GM12864 (cell line): ENCODE measurements at regions not wholly inside any gene's neighbourhood (a gene's known extent, or its start where the extent isn't known, plus 50 kb on each side); places are given as distances from the start of the nearest gene placed in this dataset.

ENCODE experiments used
- DNase-seq: peaks from one replicate; pipeline ENCODE4 v3.0.0-alpha.2; 2011; ENCODE audit warnings: low read depth
- H3K4me3 ChIP-seq: 2 replicates; pipeline ENCODE4 v1.5.1; 2011; ENCODE audit warnings: mild to moderate bottlenecking, low read depth, low read length, control low read depth
- TF ChIP-seq, protein P1 (sequence below): IDR thresholded peaks from 2 replicates; pipeline ENCODE4 v1.5.1; 2011; ENCODE audit warnings: low read depth, mild to moderate bottlenecking, moderate library complexity, low read length, control low read depth, inconsistent platforms; ENCODE audit errors: missing control alignments

DNA sequence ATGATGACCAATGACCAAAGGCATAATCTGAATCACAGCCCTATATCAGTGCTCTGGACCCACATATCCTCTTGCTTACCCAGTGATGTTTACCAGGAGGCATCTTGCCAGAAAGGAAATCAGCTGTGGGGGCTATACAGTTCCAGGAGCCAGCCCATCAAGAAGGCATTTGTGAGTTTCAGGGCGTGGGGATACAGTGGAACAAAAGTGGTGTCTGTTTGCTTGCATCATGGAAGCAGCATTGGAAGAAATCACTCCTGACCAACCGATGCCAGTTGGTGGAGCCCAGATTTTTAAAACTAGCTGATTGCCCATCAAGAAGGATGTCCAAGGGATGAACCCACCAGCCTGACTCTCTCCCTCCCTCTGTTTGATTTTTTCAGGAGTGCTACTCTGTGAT lies 106.5 kb upstream of the EGFLAM start:
- TF ChIP-seq, protein P1, sequence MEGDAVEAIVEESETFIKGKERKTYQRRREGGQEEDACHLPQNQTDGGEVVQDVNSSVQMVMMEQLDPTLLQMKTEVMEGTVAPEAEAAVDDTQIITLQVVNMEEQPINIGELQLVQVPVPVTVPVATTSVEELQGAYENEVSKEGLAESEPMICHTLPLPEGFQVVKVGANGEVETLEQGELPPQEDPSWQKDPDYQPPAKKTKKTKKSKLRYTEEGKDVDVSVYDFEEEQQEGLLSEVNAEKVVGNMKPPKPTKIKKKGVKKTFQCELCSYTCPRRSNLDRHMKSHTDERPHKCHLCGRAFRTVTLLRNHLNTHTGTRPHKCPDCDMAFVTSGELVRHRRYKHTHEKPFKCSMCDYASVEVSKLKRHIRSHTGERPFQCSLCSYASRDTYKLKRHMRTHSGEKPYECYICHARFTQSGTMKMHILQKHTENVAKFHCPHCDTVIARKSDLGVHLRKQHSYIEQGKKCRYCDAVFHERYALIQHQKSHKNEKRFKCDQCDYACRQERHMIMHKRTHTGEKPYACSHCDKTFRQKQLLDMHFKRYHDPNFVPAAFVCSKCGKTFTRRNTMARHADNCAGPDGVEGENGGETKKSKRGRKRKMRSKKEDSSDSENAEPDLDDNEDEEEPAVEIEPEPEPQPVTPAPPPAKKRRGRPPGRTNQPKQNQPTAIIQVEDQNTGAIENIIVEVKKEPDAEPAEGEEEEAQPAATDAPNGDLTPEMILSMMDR: no peak
- no peak for DNase-seq
- no peak overlapping the region for H3K4me3 ChIP-seq

DNA sequence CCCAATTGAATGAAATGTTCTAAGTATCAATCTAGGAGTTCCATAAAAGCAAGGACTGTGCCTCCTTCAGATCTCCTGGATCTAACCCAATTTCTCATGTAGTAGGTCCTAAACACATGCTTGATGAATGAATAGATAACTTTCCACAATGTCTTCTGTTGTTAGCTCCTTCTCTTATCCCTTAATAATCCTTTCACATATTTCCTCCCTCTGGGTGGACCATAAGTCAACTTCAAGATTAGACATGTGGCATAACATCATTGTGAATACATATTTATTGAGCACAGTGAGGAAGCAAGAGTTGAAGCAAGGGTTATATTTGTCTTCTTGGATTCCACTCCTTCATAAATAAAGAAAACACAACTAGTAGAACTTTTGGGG lies 108.6 kb upstream of the EGFLAM start:
- H3K4me3 ChIP-seq: no peak overlapping the region
- TF ChIP-seq, protein P1: no peak
- no peak for DNase-seq

DNA sequence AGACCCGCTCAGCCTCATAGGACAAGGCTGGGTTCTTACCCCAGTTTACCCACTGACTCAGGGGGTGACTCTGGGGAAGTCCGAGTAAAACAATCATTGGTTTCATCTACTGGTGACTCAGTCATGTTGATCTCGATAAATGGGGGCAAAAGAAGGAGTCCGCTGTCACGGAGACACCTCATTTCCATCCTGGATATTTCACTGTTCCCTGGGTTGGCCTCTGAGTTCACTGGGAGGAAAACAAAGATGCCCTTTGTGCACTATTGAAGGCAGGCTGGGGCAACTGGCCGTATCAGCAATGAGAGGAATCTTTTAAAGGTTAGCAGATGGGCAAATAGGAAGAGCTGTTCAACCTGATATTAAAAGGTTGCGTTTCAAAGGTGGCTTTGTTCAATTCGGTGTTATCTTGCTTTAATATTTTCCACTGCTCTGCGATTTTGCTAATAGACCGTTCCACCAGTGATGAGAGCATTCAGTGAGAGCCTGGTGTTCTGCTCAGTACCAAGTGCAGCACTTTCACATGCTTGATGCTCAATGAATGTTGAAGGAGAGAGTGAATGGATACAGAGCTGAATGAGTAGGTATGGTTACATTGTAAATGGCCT lies 110.2 kb upstream of the EGFLAM start:
- no peak overlapping the region for H3K4me3 ChIP-seq
- DNase-seq: no peak
- TF ChIP-seq, protein P1: no peak

DNA sequence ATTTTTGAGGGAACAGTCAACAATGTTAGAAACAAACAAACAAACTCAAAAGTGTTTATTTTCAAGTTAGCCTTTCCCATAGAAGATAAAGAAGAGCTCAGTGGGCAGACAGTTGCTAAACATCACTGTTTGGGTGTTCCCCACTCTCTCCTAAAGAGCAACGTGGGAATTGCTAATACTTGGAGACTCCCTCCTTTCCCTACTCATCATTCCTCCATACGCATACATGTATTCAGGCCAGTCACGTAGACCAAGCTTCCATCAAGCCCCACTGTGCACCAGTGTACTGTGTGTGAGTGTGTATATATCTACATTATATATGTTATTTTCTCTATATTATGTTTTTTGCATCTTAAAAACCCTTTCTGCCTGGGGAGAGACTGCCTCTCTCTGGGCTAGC lies 115.0 kb upstream of the EGFLAM start:
- no peak for DNase-seq
- TF ChIP-seq, protein P1: no peak
- no peak overlapping the region for H3K4me3 ChIP-seq

DNA sequence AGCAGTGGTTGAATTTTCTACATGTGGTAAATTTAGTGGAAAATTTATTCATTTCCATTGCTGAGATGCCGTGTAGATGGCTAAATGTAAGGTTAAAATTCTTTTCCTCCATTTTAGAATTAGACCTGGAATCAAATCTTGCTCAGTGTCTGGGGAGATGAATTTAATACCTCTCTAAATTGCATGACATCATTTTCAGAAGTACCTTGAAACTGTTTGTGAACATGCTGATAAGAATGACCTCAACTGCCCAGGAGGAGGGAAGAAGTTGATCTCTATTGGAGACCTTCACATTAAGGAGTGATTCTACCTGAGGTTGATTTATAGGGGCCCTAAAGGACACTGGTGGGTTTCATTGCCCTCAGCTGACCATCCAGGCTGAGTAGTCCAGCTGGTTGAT lies 116.7 kb upstream of the EGFLAM start:
- TF ChIP-seq, protein P1: no peak
- DNase-seq: no peak
- no peak overlapping the region for H3K4me3 ChIP-seq

DNA sequence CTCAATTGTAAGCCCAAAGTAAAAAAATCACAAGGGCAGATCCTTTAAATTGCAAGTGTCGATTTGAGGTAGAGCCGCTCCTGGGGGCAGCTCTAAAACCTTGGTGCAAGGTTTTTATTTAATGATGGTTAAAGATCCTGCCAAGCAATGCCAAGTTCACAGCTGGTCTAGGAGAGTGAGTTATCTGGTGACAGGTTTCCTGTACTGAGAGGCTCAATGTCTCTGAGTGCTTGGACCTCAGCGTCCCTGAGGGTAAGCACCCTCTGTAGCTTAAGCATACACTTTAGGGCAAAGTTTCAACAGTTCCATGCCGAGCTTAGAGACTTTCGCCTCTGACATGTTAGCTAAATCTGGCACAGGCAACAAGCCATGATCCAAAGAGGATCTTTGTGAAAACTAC lies 119.8 kb upstream of the EGFLAM start:
- DNase-seq: no peak
- no peak overlapping the region for H3K4me3 ChIP-seq
- TF ChIP-seq, protein P1: no peak

DNA sequence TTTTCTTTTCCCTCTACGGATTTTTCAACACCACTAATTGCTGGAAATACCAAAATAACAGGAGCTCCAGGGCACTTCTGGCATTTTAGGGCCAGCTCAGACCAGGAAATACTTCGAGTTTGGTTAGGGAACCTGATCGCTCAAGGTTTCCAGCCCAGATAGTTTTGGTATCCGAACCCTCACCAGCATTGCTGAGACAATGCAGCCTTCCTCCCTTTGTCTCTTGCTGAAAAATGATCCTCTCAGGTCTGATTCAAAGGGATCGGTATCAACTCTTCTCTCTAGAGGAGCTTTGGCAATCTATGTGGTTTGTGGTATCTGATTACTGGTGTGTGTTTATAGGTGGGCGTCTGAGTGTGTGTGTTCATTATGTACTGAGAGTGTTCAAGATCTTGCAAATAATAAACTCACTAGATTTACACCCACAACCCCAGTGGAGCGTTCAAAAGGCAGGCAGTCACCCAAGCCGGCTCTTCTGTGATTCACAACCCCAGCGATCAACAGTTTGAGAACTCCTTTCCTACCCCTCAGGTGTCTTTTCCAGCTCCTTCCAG lies 122.8 kb upstream of the EGFLAM start:
- no peak overlapping the region for H3K4me3 ChIP-seq
- TF ChIP-seq, protein P1: no peak
- DNase-seq: no peak
